ENCODE measurements at regions not wholly inside any gene's neighbourhood (a gene's known extent, or its start where the extent isn't known, plus 50 kb on each side); places are given as distances from the start of the nearest gene placed in this dataset.

- TF ChIP-seq CTCF (IDR thresholded peaks at IDR 0.05) (no peak), EZH2 (IDR thresholded peaks at IDR 0.05) (no peak)
Observed at GRCh38 chr2:181396256-181397123, 60.7 kb upstream of the ITGA4 start.

All from neural progenitor cell (in vitro differentiated cells).